ENCODE measurements at regions not wholly inside any gene's neighbourhood (a gene's known extent, or its start where the extent isn't known, plus 50 kb on each side); places are given as distances from the start of the nearest gene placed in this dataset.

- TF ChIP-seq EZH2 (IDR thresholded peaks at IDR 0.05; ENCODE audit: low read depth) (no peak), CTCF (conservative IDR thresholded peaks at IDR 0.05) (no peak)
Measured at GRCh38 chr2:207240649-207241048, 74.9 kb upstream of the KLF7 start.

Measured in PC-9 (cell line).